Fibroblast of lung (primary cell): ENCODE measurements at regions not wholly inside any gene's neighbourhood (a gene's known extent, or its start where the extent isn't known, plus 50 kb on each side); places are given as distances from the start of the nearest gene placed in this dataset.

Source experiments
- CTCF ChIP-seq, 2 donors: IDR thresholded peaks in 1 of 2; conservative IDR thresholded peaks in 1 of 2; 1 replicate in 1 of 2; 2 replicates in 1 of 2; pipeline ENCODE4 v1.5.1; 2011 to 2012; ENCODE audit warnings: low read length in 2 of 2, control low read depth in 1 of 2, inconsistent platforms in 1 of 2, low read depth in 1 of 2, mild to moderate bottlenecking in 1 of 2
- EZH2 ChIP-seq: IDR thresholded peaks from 2 replicates; pipeline ENCODE4 v1.5.1; 2012; ENCODE audit warnings: low read length, control low read depth, mild to moderate bottlenecking; ENCODE audit errors: missing control alignments

GRCh38 chr22:49047447-49047846, 780.2 kb downstream of the BRD1 start:
- TF ChIP-seq CTCF (conservative IDR thresholded peaks at IDR 0.05 in 1 of 2, IDR thresholded peaks at IDR 0.05 in 1 of 2; ENCODE audit: low read depth in 1 of 2, low read length in 2 of 2) (no peak), EZH2 (no peak)
